A673 (cell line): ENCODE measurements at regions not wholly inside any gene's neighbourhood (a gene's known extent, or its start where the extent isn't known, plus 50 kb on each side); places are given as distances from the start of the nearest gene placed in this dataset.

Experiments used
- BruUV-seq: library from RNA; stranded (reverse); fragments of 400-500 nt; replicated peaks from 2 replicates; lab custom pipeline; 2021; lab: Mats Ljungman, UMichigan
- CTCF ChIA-PET: fragments of 300-600 bp; sonication (Branson Sonifier 250); formaldehyde crosslinking; loops from one replicate; lab custom pipeline; 2022; ENCODE audit warnings: antibody characterized with exemption; lab: Charles Lee
- POLR2A ChIA-PET: fragments of 300-600 bp; sonication (Branson Sonifier 250); formaldehyde crosslinking; loops from one replicate; lab custom pipeline; 2022; ENCODE audit warnings: antibody characterized with exemption; ENCODE audit not compliant: low non-redundant PET; lab: Charles Lee
- DNase-seq: peaks from one replicate; pipeline ENCODE4 v3.0.0-alpha.2; 2015; ENCODE audit warnings: low spot score
- H3K27ac ChIP-seq: fragments of 200-600 bp; sonication (generic); 2 replicates; pipeline ENCODE4 v1.5.1; 2016; ENCODE audit warnings: mixed run types, low read depth, mild to moderate bottlenecking, mixed read lengths, antibody characterized with exemption, low read length; ENCODE audit not compliant: poor library complexity, severe bottlenecking
- H3K27me3 ChIP-seq: fragments of 200-600 bp; sonication (generic); replicated peaks from 2 replicates; pipeline ENCODE4 v1.6.1; 2017; ENCODE audit warnings: mixed run types, low read depth, mild to moderate bottlenecking, mixed read lengths, antibody characterized with exemption, low read length; ENCODE audit not compliant: insufficient read depth, poor library complexity
- H3K36me3 ChIP-seq: fragments of 200-600 bp; sonication (generic); 2 replicates; pipeline ENCODE4 v1.6.1; 2016; ENCODE audit warnings: mixed run types, mild to moderate bottlenecking, mixed read lengths, antibody characterized with exemption, low read length; ENCODE audit not compliant: insufficient read depth, poor library complexity, severe bottlenecking
- H3K4me1 ChIP-seq: fragments of 200-600 bp; sonication (generic); 2 replicates; pipeline ENCODE4 v1.6.1; 2017; ENCODE audit warnings: mixed run types, mild to moderate bottlenecking, mixed read lengths, antibody characterized with exemption, low read length; ENCODE audit not compliant: insufficient read depth, poor library complexity, severe bottlenecking
- H3K4me3 ChIP-seq: fragments of 200-600 bp; sonication (generic); 2 replicates; pipeline ENCODE4 v1.5.1; 2016; ENCODE audit warnings: low read depth, mixed run types, mild to moderate bottlenecking, mixed read lengths, low read length; ENCODE audit not compliant: poor library complexity, severe bottlenecking
- H3K9me3 ChIP-seq: fragments of 200-600 bp; sonication (generic); 2 replicates; pipeline ENCODE4 v1.6.1; 2016; ENCODE audit warnings: mixed run types, low read depth, mild to moderate bottlenecking, mixed read lengths, antibody characterized with exemption, low read length; ENCODE audit not compliant: poor library complexity, severe bottlenecking
- CTCF ChIP-seq: fragments of 300-800, 200-600 bp; sonication (generic); conservative IDR thresholded peaks from 2 replicates; pipeline ENCODE4 v1.5.1; 2017; ENCODE audit warnings: low read depth, mild to moderate bottlenecking, antibody characterized with exemption, low read length, moderate library complexity, mixed read lengths
- EZH2 ChIP-seq: fragments of 200-600 bp; sonication (generic); IDR thresholded peaks from 2 replicates; pipeline ENCODE4 v1.6.1; 2017; ENCODE audit warnings: borderline replicate concordance, low read depth, mild to moderate bottlenecking, mixed read lengths, antibody characterized with exemption, low read length; ENCODE audit not compliant: poor library complexity, severe bottlenecking
- intact Hi-C: fragments of 100-400 bp; cut with micrococcal nuclease; formaldehyde crosslinking; loops from one replicate; pipeline ENCODE4 v1.10.0; 2022; ENCODE audit not compliant: unreplicated experiment

DNA sequence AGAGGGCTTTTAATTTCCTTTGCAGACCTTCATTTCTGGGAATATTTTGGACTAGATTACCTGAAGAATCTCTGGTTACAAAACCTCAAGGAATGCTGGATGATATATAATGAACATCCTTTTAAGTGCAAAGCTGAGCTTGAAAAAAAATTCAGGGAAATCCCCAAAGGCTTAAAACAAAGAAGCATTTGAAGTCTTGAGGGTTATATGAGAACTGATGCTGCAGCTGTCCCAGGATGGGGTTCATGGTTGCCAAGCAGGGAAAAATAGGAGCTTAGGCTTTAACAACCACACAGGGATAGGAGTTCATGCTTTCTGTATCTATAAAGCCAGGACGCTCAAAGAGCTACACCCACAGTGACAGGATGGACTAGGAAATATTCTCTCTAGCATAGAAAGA lies 150.4 kb upstream of the IRX5 start:
- H3K4me1 ChIP-seq, result no peaks in the 10 kb centered on the region
- no peak for TF ChIP-seq CTCF
- no peak for TF ChIP-seq EZH2
- ChIA-PET POLR2A (no interaction called here), CTCF (no interaction called here)
- BruUV-seq, result no TSS peak
- DNase-seq, result no peak
- no peak overlapping the region for H3K4me3 ChIP-seq
- H3K27me3 ChIP-seq, result no peaks in the 10 kb centered on the region
- H3K36me3 ChIP-seq, result no peaks in the 10 kb centered on the region
- H3K27ac ChIP-seq, result no peak overlapping the region
- no peaks in the 10 kb centered on the region for H3K9me3 ChIP-seq
- intact Hi-C loops, result no loop called here

DNA sequence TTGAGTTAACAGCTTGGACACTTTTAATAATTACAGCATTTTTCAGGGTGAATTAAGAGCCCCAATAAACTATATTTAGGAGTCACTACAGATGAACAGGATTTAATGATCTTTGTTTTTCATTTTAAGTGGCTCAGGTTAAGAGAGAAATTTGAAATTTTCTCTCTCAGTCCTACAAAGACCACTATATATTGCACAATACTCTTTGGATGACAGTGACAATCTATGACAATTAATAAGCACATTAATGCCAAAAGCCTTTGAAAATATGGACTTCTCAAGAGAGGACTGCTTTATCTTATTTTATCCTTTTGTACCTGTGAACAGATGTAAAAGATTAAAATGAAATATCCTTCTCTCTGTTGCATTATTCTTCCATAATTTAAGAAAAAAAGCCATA lies 151.1 kb upstream of the IRX5 start:
- no peak overlapping the region for H3K4me3 ChIP-seq
- H3K27ac ChIP-seq, result no peak overlapping the region
- H3K27me3 ChIP-seq, result no peaks in the 10 kb centered on the region
- ChIA-PET CTCF (no interaction called here), POLR2A (no interaction called here)
- BruUV-seq, result no TSS peak
- intact Hi-C loops, result no loop called here
- no peak for DNase-seq
- TF ChIP-seq CTCF, result no peak
- TF ChIP-seq EZH2, result no peak
- no peaks in the 10 kb centered on the region for H3K9me3 ChIP-seq
- H3K4me1 ChIP-seq, result no peaks in the 10 kb centered on the region
- no peaks in the 10 kb centered on the region for H3K36me3 ChIP-seq

DNA sequence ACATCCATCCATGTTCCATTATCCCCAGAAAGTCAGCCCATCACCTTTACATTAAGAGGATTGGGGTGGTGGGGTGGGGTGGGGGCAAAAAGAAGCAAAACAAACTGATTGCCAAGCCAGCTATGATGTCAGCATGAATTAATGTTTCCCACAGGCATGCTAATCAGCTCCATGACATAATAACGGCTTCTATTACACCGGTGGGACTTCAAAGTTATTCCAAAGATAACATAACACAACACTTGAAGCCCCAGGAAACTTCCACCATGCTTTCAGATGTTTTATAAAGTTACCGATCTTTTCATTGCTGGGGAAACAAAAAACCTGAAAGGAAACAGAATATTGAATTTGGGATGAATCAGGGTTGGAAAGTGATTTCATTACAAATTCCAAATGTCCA lies 155.9 kb upstream of the IRX5 start:
- Histone ChIP-seq H3K27me3 (no peaks in the 10 kb centered on the region), H3K4me1 (no peaks in the 10 kb centered on the region), H3K4me3 (no peak overlapping the region), H3K36me3 (no peaks in the 10 kb centered on the region), H3K27ac (no peak overlapping the region), H3K9me3 (no peaks in the 10 kb centered on the region)
- ChIA-PET CTCF (no interaction called here), POLR2A (no interaction called here)
- no peak for TF ChIP-seq EZH2
- TF ChIP-seq CTCF, result no peak
- BruUV-seq, result no TSS peak
- intact Hi-C loops, result no loop called here
- peak; percentile 4 for DNase-seq
